ENCODE measurements at regions not wholly inside any gene's neighbourhood (a gene's known extent, or its start where the extent isn't known, plus 50 kb on each side); places are given as distances from the start of the nearest gene placed in this dataset.
"Not testable (repeated sequence)": the region's sequence is repeated elsewhere in the genome, so short reads cannot be mapped to it uniquely, and the experiment has no call there.

DNA sequence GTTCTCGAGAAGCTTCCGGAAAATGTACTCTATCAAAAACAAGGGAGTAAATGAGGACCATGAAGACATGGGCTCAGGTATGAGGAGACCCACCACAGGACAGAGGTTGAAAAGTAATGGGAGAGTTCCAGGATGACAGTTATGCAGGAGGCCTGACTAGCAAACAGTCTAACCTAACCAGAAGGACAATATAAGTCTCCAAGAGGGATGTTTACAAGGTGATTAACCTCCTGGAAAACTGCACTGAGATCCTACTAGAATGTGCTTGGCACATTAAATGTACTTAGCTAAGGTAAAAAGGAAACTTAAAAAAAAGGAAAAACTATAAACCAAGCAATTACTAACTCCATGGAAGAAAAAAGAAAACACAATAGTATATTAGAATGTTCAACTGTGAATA, 258.3 kb downstream of the KLF5 start:
- H3K4me1 ChIP-seq (ENCODE audit: control insufficient read depth, insufficient read depth, low read length), result no peaks in the 10 kb centered on the region
- no peaks in the 10 kb centered on the region for H3K27me3 ChIP-seq (ENCODE audit: control insufficient read depth, insufficient read depth, low read length)
- no peaks in the 10 kb centered on the region for H3K36me3 ChIP-seq (ENCODE audit: control insufficient read depth, insufficient read depth, low read length)
- WGBS (ENCODE audit: insufficient coverage), result no CpG with 5 or more reads among the region's 2 CpGs
- no peak for DNase-seq
- no peak overlapping the region for H3K4me3 ChIP-seq (ENCODE audit: low read length)
- H3K9me3 ChIP-seq (replicated peaks; ENCODE audit: control insufficient read depth, low read depth, low read length), result no peaks in the 10 kb centered on the region
- H3K27ac ChIP-seq (ENCODE audit: low read length), result no peak overlapping the region

- no peaks in the 10 kb centered on the region for H3K36me3 ChIP-seq (ENCODE audit: control insufficient read depth, insufficient read depth, low read length)
- no peak overlapping the region for H3K27ac ChIP-seq (ENCODE audit: low read length)
- WGBS (ENCODE audit: insufficient coverage), result no CpG with 5 or more reads among the region's 2 CpGs
- H3K4me3 ChIP-seq (ENCODE audit: low read length), result no peak overlapping the region
- no peaks in the 10 kb centered on the region for H3K27me3 ChIP-seq (ENCODE audit: control insufficient read depth, insufficient read depth, low read length)
- no peaks in the 10 kb centered on the region for H3K4me1 ChIP-seq (ENCODE audit: control insufficient read depth, insufficient read depth, low read length)
- H3K9me3 ChIP-seq (replicated peaks; ENCODE audit: control insufficient read depth, low read depth, low read length), result no peaks in the 10 kb centered on the region
- no peak for DNase-seq
Observed at GRCh38 chr13:73310366-73310765, 251.6 kb downstream of the KLF5 start.

DNA sequence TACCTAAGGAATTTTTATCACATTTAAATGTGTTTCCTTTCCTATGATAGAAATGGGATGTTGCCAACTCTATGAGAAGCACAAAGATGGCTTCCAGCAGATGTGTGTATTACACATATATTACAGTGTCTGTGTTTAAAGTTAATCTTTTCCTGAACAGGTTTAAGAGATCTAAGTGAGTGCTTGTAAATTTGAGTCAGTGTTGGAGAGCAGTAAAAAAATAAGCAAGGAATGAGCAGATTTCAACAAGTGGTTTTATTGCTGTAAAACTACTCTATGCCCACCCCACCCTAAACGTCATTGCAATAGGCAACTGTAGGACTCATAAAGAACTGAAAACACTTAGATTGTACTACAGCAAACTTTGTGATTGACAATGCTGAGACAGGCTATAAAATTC, 248.7 kb downstream of the KLF5 start:
- H3K27ac ChIP-seq (ENCODE audit: low read length), result no peak overlapping the region
- DNase-seq, result no peak
- H3K27me3 ChIP-seq (ENCODE audit: control insufficient read depth, insufficient read depth, low read length), result no peaks in the 10 kb centered on the region
- WGBS (ENCODE audit: insufficient coverage), result no CpG with 5 or more reads among the region's 1 CpG
- no peak overlapping the region for H3K4me3 ChIP-seq (ENCODE audit: low read length)
- H3K9me3 ChIP-seq (replicated peaks; ENCODE audit: control insufficient read depth, low read depth, low read length), result no peaks in the 10 kb centered on the region
- no peaks in the 10 kb centered on the region for H3K4me1 ChIP-seq (ENCODE audit: control insufficient read depth, insufficient read depth, low read length)
- no peaks in the 10 kb centered on the region for H3K36me3 ChIP-seq (ENCODE audit: control insufficient read depth, insufficient read depth, low read length)

- H3K27ac ChIP-seq (ENCODE audit: low read length), result no peak overlapping the region
- no CpG with 5 or more reads among the region's 1 CpG for WGBS (ENCODE audit: insufficient coverage)
- no peak overlapping the region for H3K4me3 ChIP-seq (ENCODE audit: low read length)
- no peaks in the 10 kb centered on the region for H3K27me3 ChIP-seq (ENCODE audit: control insufficient read depth, insufficient read depth, low read length)
- H3K9me3 ChIP-seq (replicated peaks; ENCODE audit: control insufficient read depth, low read depth, low read length), result no peaks in the 10 kb centered on the region
- DNase-seq, result no peak
- H3K4me1 ChIP-seq (ENCODE audit: control insufficient read depth, insufficient read depth, low read length), result no peaks in the 10 kb centered on the region
- no peaks in the 10 kb centered on the region for H3K36me3 ChIP-seq (ENCODE audit: control insufficient read depth, insufficient read depth, low read length)
Observed at GRCh38 chr13:73306688-73307087, 247.9 kb downstream of the KLF5 start.

- Histone ChIP-seq H3K4me1 (ENCODE audit: control insufficient read depth, insufficient read depth, low read length) (no peaks in the 10 kb centered on the region), H3K9me3 (replicated peaks; ENCODE audit: control insufficient read depth, low read depth, low read length) (no peaks in the 10 kb centered on the region), H3K4me3 (ENCODE audit: low read length) (no peak overlapping the region), H3K27ac (ENCODE audit: low read length) (no peak overlapping the region), H3K27me3 (ENCODE audit: control insufficient read depth, insufficient read depth, low read length) (no peaks in the 10 kb centered on the region), H3K36me3 (ENCODE audit: control insufficient read depth, insufficient read depth, low read length) (no peaks in the 10 kb centered on the region)
- 80% methylated on average over 1 of the region's 2 CpGs for WGBS (ENCODE audit: insufficient coverage)
- DNase-seq, result no peak
Observed at GRCh38 chr13:73304442-73304841, 245.6 kb downstream of the KLF5 start.

DNA sequence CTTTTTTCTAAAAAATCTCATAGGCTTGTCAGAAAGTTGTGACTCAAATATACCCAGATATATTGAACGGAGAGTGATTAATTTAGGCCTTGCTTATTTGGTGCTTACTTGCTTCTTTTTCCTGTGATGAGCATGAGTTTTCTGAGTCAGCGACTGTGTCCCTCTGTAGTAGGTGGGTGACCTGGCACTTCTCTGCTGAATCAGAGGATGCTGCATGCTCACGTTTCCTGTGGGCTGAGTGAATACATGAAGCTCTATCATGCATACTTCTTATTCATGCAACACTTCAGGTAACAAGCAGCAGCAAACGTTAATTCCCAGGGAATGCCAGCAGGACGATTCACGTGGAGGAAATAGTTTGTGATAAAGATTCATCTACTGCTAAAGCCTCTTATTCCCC, 245.0 kb downstream of the KLF5 start:
- H3K4me3 ChIP-seq (ENCODE audit: low read length), result no peak overlapping the region
- no peaks in the 10 kb centered on the region for H3K36me3 ChIP-seq (ENCODE audit: control insufficient read depth, insufficient read depth, low read length)
- H3K27me3 ChIP-seq (ENCODE audit: control insufficient read depth, insufficient read depth, low read length), result no peaks in the 10 kb centered on the region
- no CpG with 5 or more reads among the region's 6 CpGs for WGBS (ENCODE audit: insufficient coverage)
- H3K9me3 ChIP-seq (replicated peaks; ENCODE audit: control insufficient read depth, low read depth, low read length), result no peaks in the 10 kb centered on the region
- DNase-seq, result no peak
- H3K27ac ChIP-seq (ENCODE audit: low read length), result no peak overlapping the region
- no peaks in the 10 kb centered on the region for H3K4me1 ChIP-seq (ENCODE audit: control insufficient read depth, insufficient read depth, low read length)

DNA sequence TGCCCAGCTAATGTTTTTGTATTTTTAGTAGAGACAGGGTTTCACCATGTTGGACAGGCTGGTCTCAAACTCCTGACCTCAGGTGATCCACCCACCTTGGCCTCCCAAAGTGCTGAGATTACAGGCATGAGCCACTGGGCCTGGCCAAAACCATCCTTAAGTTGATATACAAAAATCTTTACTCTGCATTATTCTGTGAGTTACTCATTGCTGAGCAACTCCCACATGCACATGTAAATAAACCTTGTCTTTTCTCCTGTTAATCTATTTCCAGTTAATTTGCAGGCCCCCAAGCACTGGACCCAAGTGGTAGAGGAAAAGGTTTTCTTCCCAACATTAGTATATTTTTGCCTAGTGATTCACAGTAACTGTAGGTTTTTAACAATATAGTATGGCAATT, 242.8 kb downstream of the KLF5 start:
- H3K27me3 ChIP-seq (ENCODE audit: control insufficient read depth, insufficient read depth, low read length); H3K4me3 ChIP-seq (ENCODE audit: low read length); H3K4me1 ChIP-seq (ENCODE audit: control insufficient read depth, insufficient read depth, low read length); H3K9me3 ChIP-seq (replicated peaks; ENCODE audit: control insufficient read depth, low read depth, low read length); H3K36me3 ChIP-seq (ENCODE audit: control insufficient read depth, insufficient read depth, low read length); DNase-seq; H3K27ac ChIP-seq (ENCODE audit: low read length): not testable (repeated sequence)

GRCh38 chr13:73300718-73301425, 242.1 kb downstream of the KLF5 start:
- H3K36me3 ChIP-seq (ENCODE audit: control insufficient read depth, insufficient read depth, low read length), result no peaks in the 10 kb centered on the region
- H3K4me3 ChIP-seq (ENCODE audit: low read length), result no peak overlapping the region
- no peaks in the 10 kb centered on the region for H3K27me3 ChIP-seq (ENCODE audit: control insufficient read depth, insufficient read depth, low read length)
- H3K4me1 ChIP-seq (ENCODE audit: control insufficient read depth, insufficient read depth, low read length), result no peaks in the 10 kb centered on the region
- no peak overlapping the region for H3K27ac ChIP-seq (ENCODE audit: low read length)
- no CpG with 5 or more reads among the region's 3 CpGs for WGBS (ENCODE audit: insufficient coverage)
- no peak for DNase-seq
- no peaks in the 10 kb centered on the region for H3K9me3 ChIP-seq (replicated peaks; ENCODE audit: control insufficient read depth, low read depth, low read length)

DNA sequence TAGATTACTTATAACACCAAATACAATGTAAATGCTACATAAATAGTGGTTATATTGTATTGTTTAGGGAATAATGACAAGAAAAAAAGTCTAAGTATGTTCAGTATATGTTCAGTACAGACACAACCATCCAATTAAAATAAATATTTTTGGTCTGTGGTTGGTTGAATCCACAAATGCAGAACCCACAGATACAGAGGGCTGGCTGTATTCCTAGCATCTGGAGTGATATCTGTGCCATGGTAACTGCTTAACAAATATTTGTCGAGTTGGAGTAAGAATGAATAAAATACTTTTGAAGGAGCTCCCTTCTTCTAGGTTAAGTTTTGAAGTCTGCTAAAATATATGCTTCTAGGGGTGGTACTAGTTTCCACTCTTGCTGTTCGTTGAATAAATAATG, 241.0 kb downstream of the KLF5 start:
- 82% methylated on average over 1 of the region's 2 CpGs for WGBS (ENCODE audit: insufficient coverage)
- DNase-seq, result no peak
- Histone ChIP-seq H3K27ac (ENCODE audit: low read length) (no peak overlapping the region), H3K4me1 (ENCODE audit: control insufficient read depth, insufficient read depth, low read length) (no peaks in the 10 kb centered on the region), H3K36me3 (ENCODE audit: control insufficient read depth, insufficient read depth, low read length) (no peaks in the 10 kb centered on the region), H3K27me3 (ENCODE audit: control insufficient read depth, insufficient read depth, low read length) (no peaks in the 10 kb centered on the region), H3K9me3 (replicated peaks; ENCODE audit: control insufficient read depth, low read depth, low read length) (no peaks in the 10 kb centered on the region), H3K4me3 (ENCODE audit: low read length) (no peak overlapping the region)

GRCh38 chr13:73293913-73294523, 235.2 kb downstream of the KLF5 start:
- no peak for DNase-seq
- Histone ChIP-seq H3K4me1 (ENCODE audit: control insufficient read depth, insufficient read depth, low read length) (no peaks in the 10 kb centered on the region), H3K9me3 (replicated peaks; ENCODE audit: control insufficient read depth, low read depth, low read length) (no peaks in the 10 kb centered on the region), H3K4me3 (ENCODE audit: low read length) (no peak overlapping the region), H3K27me3 (ENCODE audit: control insufficient read depth, insufficient read depth, low read length) (no peaks in the 10 kb centered on the region), H3K27ac (ENCODE audit: low read length) (no peak overlapping the region), H3K36me3 (ENCODE audit: control insufficient read depth, insufficient read depth, low read length) (no peaks in the 10 kb centered on the region)
- WGBS (ENCODE audit: insufficient coverage), result 83% methylated on average over 5 of the region's 6 CpGs

GRCh38 chr13:73292127-73292526, 233.3 kb downstream of the KLF5 start:
- no CpG with 5 or more reads among the region's 1 CpG for WGBS (ENCODE audit: insufficient coverage)
- no peaks in the 10 kb centered on the region for H3K36me3 ChIP-seq (ENCODE audit: control insufficient read depth, insufficient read depth, low read length)

More at GRCh38 chr13:73292127-73292526, 233.3 kb downstream of the KLF5 start:
- no peak overlapping the region for H3K4me3 ChIP-seq (ENCODE audit: low read length)
- no peak for DNase-seq
- no peaks in the 10 kb centered on the region for H3K9me3 ChIP-seq (replicated peaks; ENCODE audit: control insufficient read depth, low read depth, low read length)
- no peak overlapping the region for H3K27ac ChIP-seq (ENCODE audit: low read length)
- no peaks in the 10 kb centered on the region for H3K27me3 ChIP-seq (ENCODE audit: control insufficient read depth, insufficient read depth, low read length)
- H3K4me1 ChIP-seq (ENCODE audit: control insufficient read depth, insufficient read depth, low read length), result no peaks in the 10 kb centered on the region

All from muscle of leg (tissue), 3 donors.